K562 (cell line): ENCODE measurements at regions not wholly inside any gene's neighbourhood (a gene's known extent, or its start where the extent isn't known, plus 50 kb on each side); places are given as distances from the start of the nearest gene placed in this dataset.

Source experiments
- ATAC-seq: fragments of 200-7000 bp; cut with Tn5 transposase; 3 replicates; pipeline ENCODE4 v1.9.1; 2020; ENCODE audit warnings: moderate library complexity
- BruUV-seq: library from RNA; stranded (reverse); fragments of 400-500 nt; replicated peaks from 2 replicates; lab custom pipeline; 2021; lab: Mats Ljungman, UMichigan
- CTCF ChIA-PET: fragments of 300-600 bp; formaldehyde crosslinking; extraction: SDS; loops from one replicate; lab custom pipeline; 2021; ENCODE audit warnings: low intra/inter-chr PET ratio; lab: Yijun Ruan, JAX
- POLR2A ChIA-PET: fragments of 300-600, 350-650 bp; sonication (Branson Sonifier 250); formaldehyde crosslinking; extraction: SDS; loops from one replicate; lab custom pipeline; 2021; ENCODE audit warnings: antibody characterized with exemption, inconsistent platforms; lab: Yijun Ruan, JAX
- DNase-seq, 4 experiments: peaks; one replicate each; pipeline versions ENCODE4 v3.0.0 to v3.0.0-alpha.2; 2011 to 2018; ENCODE audit warnings: low spot score in 3 of 4, mixed read lengths in 3 of 4; ENCODE audit errors: extremely low read depth in 1 of 4
- FAIRE-seq: peaks from 2 replicates; lab custom pipeline; 2011; peaks lifted over from hg19 to GRCh38; lab: Jason Lieb, UNC
- H2AFZ ChIP-seq: 2 replicates; pipeline ENCODE4 v1.6.0; 2011; ENCODE audit warnings: low read depth, low read length, control low read depth, inconsistent platforms
- H3K27ac ChIP-seq: fragments of 200-600 bp; 3 replicates; pipeline ENCODE4 v1.8.0; 2011; ENCODE audit warnings: low read depth, mild to moderate bottlenecking, control low read depth, inconsistent platforms, low read length, moderate library complexity, mixed read lengths; ENCODE audit errors: extremely low read depth
- H3K27me3 ChIP-seq, 2 experiments: fragments of 300-600 bp in 1 of 2; 2 replicates in 1 of 2; 3 replicates in 1 of 2; pipeline versions ENCODE4 v1.6.0 to v1.8.0; 2011; ENCODE audit warnings: inconsistent platforms in 2 of 2, low read length in 2 of 2, mild to moderate bottlenecking in 1 of 2, mixed read lengths in 1 of 2, moderate library complexity in 1 of 2; ENCODE audit not compliant: control insufficient read depth in 2 of 2, insufficient read depth in 2 of 2
- H3K36me3 ChIP-seq: fragments of 300-600 bp; 3 replicates; pipeline ENCODE4 v1.8.0; 2011; ENCODE audit warnings: mild to moderate bottlenecking, low read length, inconsistent platforms; ENCODE audit not compliant: control insufficient read depth, insufficient read depth
- H3K4me1 ChIP-seq, 2 experiments: fragments of 200-600 bp in 1 of 2; replicated peaks in 1 of 2; 2 replicates in 1 of 2; 3 replicates in 1 of 2; pipeline versions ENCODE4 v1.5.1 to v1.8.0; 2011; ENCODE audit warnings: inconsistent platforms in 2 of 2, low read length in 2 of 2, mild to moderate bottlenecking in 1 of 2, mixed read lengths in 1 of 2, moderate library complexity in 1 of 2; ENCODE audit not compliant: control insufficient read depth in 2 of 2, insufficient read depth in 2 of 2
- H3K4me2 ChIP-seq: 2 replicates; pipeline ENCODE4 v1.6.1; 2011; ENCODE audit warnings: low read length, control low read depth, inconsistent platforms, mixed read lengths; ENCODE audit not compliant: insufficient read depth
- H3K4me3 ChIP-seq: fragments of 200-600 bp; sonication (generic), shearing (Covaris generic); 2 replicates; pipeline ENCODE4 v1.5.1; 2016; ENCODE audit warnings: control low read depth, inconsistent platforms
- H3K79me2 ChIP-seq: fragments of 200-600 bp; 3 replicates; pipeline ENCODE4 v1.8.0; 2011; ENCODE audit warnings: low read length, inconsistent platforms; ENCODE audit not compliant: control insufficient read depth, insufficient read depth
- H3K9ac ChIP-seq, 2 experiments: 2 replicates each; pipeline versions ENCODE4 v1.6.0 to v1.6.1; 2011; ENCODE audit warnings: low read depth in 2 of 2, low read length in 2 of 2, control low read depth in 1 of 2, inconsistent platforms in 1 of 2, mild to moderate bottlenecking in 1 of 2, mixed read lengths in 1 of 2; ENCODE audit not compliant: insufficient read depth in 1 of 2
- H3K9me1 ChIP-seq: one replicate; pipeline ENCODE4 v1.6.0; 2011; ENCODE audit warnings: inconsistent platforms, mild to moderate bottlenecking, low read length, moderate library complexity; ENCODE audit not compliant: control insufficient read depth, insufficient read depth
- H3K9me3 ChIP-seq: replicated peaks from 2 replicates; pipeline ENCODE4 v1.5.1; 2011; ENCODE audit warnings: low read depth, low read length, inconsistent platforms; ENCODE audit not compliant: control insufficient read depth, insufficient read depth
- H4K20me1 ChIP-seq: replicated peaks from 2 replicates; pipeline ENCODE4 v1.6.1; 2011; ENCODE audit warnings: low read length, inconsistent platforms, mixed read lengths; ENCODE audit not compliant: control insufficient read depth, insufficient read depth
- CLOCK ChIP-seq: fragments of 250-450 bp; sonication (Bioruptor Pico); IDR thresholded peaks from 2 replicates; pipeline ENCODE4 v1.4.0; 2020; ENCODE audit warnings: mild to moderate bottlenecking, moderate library complexity, borderline replicate concordance
- HBP1 ChIP-seq: fragments of 450-650 bp; formaldehyde crosslinking; IDR thresholded peaks from 2 replicates; pipeline ENCODE4 v1.4.0; 2022; ENCODE audit warnings: missing genetic modification characterization
- NCOR1 ChIP-seq: fragments of 450-650 bp; IDR thresholded peaks from 2 replicates; pipeline ENCODE4 v1.6.1; 2016; ENCODE audit warnings: mild to moderate bottlenecking, moderate library complexity
- NRF1 ChIP-seq, 2 experiments: fragments of 450-650 bp; IDR thresholded peaks in 1 of 2; conservative IDR thresholded peaks in 1 of 2; 2 replicates each; pipeline ENCODE4 v1.6.1; 2014; ENCODE audit warnings: mild to moderate bottlenecking in 2 of 2
- SUPT5H ChIP-seq: fragments of 450-650 bp; IDR thresholded peaks from 2 replicates; pipeline ENCODE4 v1.6.1; 2016
- TAF9B ChIP-seq: fragments of 450-650 bp; IDR thresholded peaks from 2 replicates; pipeline ENCODE4 v1.6.1; 2018; ENCODE audit warnings: mild to moderate bottlenecking; ENCODE audit not compliant: partially characterized antibody
- TRIM24 ChIP-seq, 2 experiments: fragments of 450-650 bp; IDR thresholded peaks; 2 replicates each; pipeline ENCODE4 v1.6.1; 2016
- ZBTB8A ChIP-seq: fragments of 450-650 bp; IDR thresholded peaks from 2 replicates; pipeline ENCODE4 v1.6.1; 2018; ENCODE audit warnings: mild to moderate bottlenecking, moderate library complexity; ENCODE audit not compliant: partially characterized antibody
- ZNF212 ChIP-seq: fragments of 450-650 bp; formaldehyde crosslinking; IDR thresholded peaks from 2 replicates; pipeline ENCODE4 v1.4.0; 2020; ENCODE audit warnings: mild to moderate bottlenecking
- ZNF583 ChIP-seq: fragments of 250-450 bp; sonication (Bioruptor Pico); IDR thresholded peaks from 2 replicates; pipeline ENCODE4 v1.4.0; 2020
- ZNF780A ChIP-seq: fragments of 250-450 bp; sonication (Bioruptor Pico); IDR thresholded peaks from 2 replicates; pipeline ENCODE4 v1.5.0; 2021; ENCODE audit warnings: mild to moderate bottlenecking
- ZSCAN32 ChIP-seq: fragments of 450-650 bp; formaldehyde crosslinking; IDR thresholded peaks from 2 replicates; pipeline ENCODE4 v1.4.0; 2020; ENCODE audit warnings: mild to moderate bottlenecking, moderate library complexity
- WGBS: fragments of 100-300 bp; shearing (Covaris generic); methylation state at CpG from one replicate; pipeline ENCODE4 v1.1.6; 2016; ENCODE audit warnings: low coverage, mixed read lengths; ENCODE audit not compliant: insufficient coverage; ENCODE audit errors: missing lambda C conversion rate; 5-methylcytosine and 5-hydroxymethylcytosine counted together
- in situ Hi-C: fragments of 300-500 bp; cut with MboI; formaldehyde crosslinking; loops from 4 replicates; pipeline ENCODE4 v1.15.0; 2018; ENCODE audit warnings: inconsistent platforms, mixed read lengths
- intact Hi-C: fragments of 100-400 bp; cut with micrococcal nuclease; formaldehyde crosslinking; loops from 2 replicates; pipeline ENCODE4 v1.14.2; 2022

- intact Hi-C loops (no loop called here), in situ Hi-C loops (no loop called here)
- peak; percentile 65 to 66 for TF ChIP-seq NRF1 (conservative IDR thresholded peaks at IDR 0.05 in 1 of 2, IDR thresholded peaks at IDR 0.05 in 1 of 2)
- no peak for TF ChIP-seq ZNF212 (CRISPR knock-in tag)
- Histone ChIP-seq H3K27me3 (no peaks in the 10 kb centered on the region), H3K9me1 (no peaks in the 10 kb centered on the region), H3K4me1 (no peaks in the 10 kb centered on the region), H3K4me2 (no peak overlapping the region), H3K4me3 (no peak overlapping the region), H3K27ac (no peak overlapping the region), H3K79me2 (no peaks in the 10 kb centered on the region), H4K20me1 (no peaks in the 10 kb centered on the region), H3K9me3 (no peaks in the 10 kb centered on the region), H3K9ac (no peak overlapping the region), H2AFZ (no peak overlapping the region), H3K36me3 (no peaks in the 10 kb centered on the region)
- POLR2A ChIA-PET: no interaction called here
- no peak for FAIRE-seq
- BruUV-seq: no TSS peak
- ATAC-seq: peak; percentile 81
- peak; percentile 6 to 23 (median 16) for DNase-seq
- CTCF ChIA-PET: no interaction called here
- 2% methylated on average over 8 of the region's 15 CpGs for WGBS
These were observed 1108.8 kb upstream of the SEL1L start for GRCh38 chr14:82642425-82642824.

- ATAC-seq: no peak
- ChIA-PET CTCF (no interaction called here), POLR2A (no interaction called here)
- no TSS peak for BruUV-seq
- no peaks in the 10 kb centered on the region for H3K9me1 ChIP-seq
- H3K27me3 ChIP-seq: no peaks in the 10 kb centered on the region
- H3K4me2 ChIP-seq: no peak overlapping the region
- intact Hi-C loops: no loop called here
- no peak for DNase-seq
- no peak overlapping the region for H3K27ac ChIP-seq
- H3K36me3 ChIP-seq: no peaks in the 10 kb centered on the region
- in situ Hi-C loops: no loop called here
- H4K20me1 ChIP-seq: no peaks in the 10 kb centered on the region
- TF ChIP-seq SUPT5H: no peak
- TF ChIP-seq TAF9B: no peak
- TF ChIP-seq ZNF780A (CRISPR knock-in tag): no peak
- TF ChIP-seq CLOCK: no peak
- no peak for TF ChIP-seq ZBTB8A
- no peak for TF ChIP-seq ZNF583 (CRISPR knock-in tag)
- TF ChIP-seq ZSCAN32 (CRISPR knock-in tag): no peak
- TF ChIP-seq NCOR1: no peak
- TF ChIP-seq TRIM24 (IDR thresholded peaks at IDR 0.05): no peak
- TF ChIP-seq HBP1 (CRISPR knock-in tag): no peak
- H3K4me1 ChIP-seq: no peaks in the 10 kb centered on the region
- H3K9ac ChIP-seq: no peak overlapping the region
- H3K9me3 ChIP-seq: no peaks in the 10 kb centered on the region
- 0% methylated on average over 5 of the region's 5 CpGs for WGBS
- H2AFZ ChIP-seq: no peak overlapping the region
- no peaks in the 10 kb centered on the region for H3K79me2 ChIP-seq
- no peak overlapping the region for H3K4me3 ChIP-seq
- no peak for FAIRE-seq
These were observed 1113.6 kb upstream of the SEL1L start for GRCh38 chr14:82647088-82647810.
